B cell (primary cell): ENCODE measurements at regions not wholly inside any gene's neighbourhood (a gene's known extent, or its start where the extent isn't known, plus 50 kb on each side); places are given as distances from the start of the nearest gene placed in this dataset.

Experiments used
- ATAC-seq: fragments of 200-7000 bp; cut with Tn5 transposase; one replicate; pipeline ENCODE4 v1.10.0; 2021; ENCODE audit warnings: low read depth, mild to moderate bottlenecking, moderate number of reproducible peaks, moderate library complexity
- CTCF ChIA-PET: fragments of 350-600 bp; sonication (Branson Sonifier 250); formaldehyde crosslinking; loops from one replicate; lab custom pipeline; 2021; ENCODE audit warnings: antibody characterized with exemption, inconsistent platforms; lab: Charles Lee
- POLR2A ChIA-PET: fragments of 350-600 bp; sonication (Branson Sonifier 250); formaldehyde crosslinking; loops from one replicate; lab custom pipeline; 2021; ENCODE audit warnings: antibody characterized with exemption; lab: Charles Lee
- DNase-seq: peaks from one replicate; pipeline ENCODE4 v3.0.0; 2013
- H2AFZ ChIP-seq: 2 replicates; pipeline ENCODE4 v1.6.1; 2012; ENCODE audit warnings: mild to moderate bottlenecking, low read depth, low read length; ENCODE audit not compliant: insufficient read depth, poor library complexity, severe bottlenecking
- H3K27ac ChIP-seq, 2 donors: 1 replicate in 1 of 2; 2 replicates in 1 of 2; pipeline ENCODE4 v1.5.1; 2012 to 2013; ENCODE audit warnings: low read length in 2 of 2, mild to moderate bottlenecking in 2 of 2, moderate library complexity in 1 of 2
- H3K27me3 ChIP-seq, 4 experiments: fragments of 200-600 bp in 1 of 4; sonication (generic) in 1 of 4; replicated peaks in 1 of 4; 1 replicate in 2 of 4; 2 replicates in 2 of 4; pipeline versions ENCODE4 v1.6.1 to v1.7.0; 2013 to 2016; ENCODE audit warnings: low read length in 3 of 4, mild to moderate bottlenecking in 2 of 4, mixed read lengths in 1 of 4, moderate library complexity in 1 of 4; ENCODE audit not compliant: insufficient read depth in 4 of 4, control insufficient read depth in 3 of 4; ENCODE audit errors: control extremely low read depth in 1 of 4
- H3K36me3 ChIP-seq, 2 experiments: replicated peaks in 1 of 2; 1 replicate in 1 of 2; 2 replicates in 1 of 2; pipeline versions ENCODE4 v1.6.1 to v1.7.1; 2013; ENCODE audit warnings: low read length in 1 of 2; ENCODE audit not compliant: insufficient read depth in 2 of 2, control insufficient read depth in 1 of 2; ENCODE audit errors: control extremely low read depth in 1 of 2, extremely low read depth in 1 of 2
- H3K4me1 ChIP-seq, 2 donors: fragments of 200-600 bp in 1 of 2; sonication (generic) in 1 of 2; 1 replicate in 1 of 2; 2 replicates in 1 of 2; pipeline versions ENCODE4 v1.5.1 to v1.6.1; 2013 to 2017; ENCODE audit warnings: low read length in 2 of 2; ENCODE audit not compliant: control insufficient read depth in 2 of 2, insufficient read depth in 2 of 2
- H3K4me2 ChIP-seq: replicated peaks from 2 replicates; pipeline ENCODE3; 2012; ENCODE audit warnings: mild to moderate bottlenecking, low read depth, low read length; ENCODE audit not compliant: poor library complexity, severe bottlenecking
- H3K4me3 ChIP-seq, 5 experiments: fragments of 200-600 bp in 1 of 5; sonication (generic) in 1 of 5; 1 replicate in 3 of 5; 2 replicates in 2 of 5; pipeline versions ENCODE4 v1.5.1 to v1.7.0; 2011 to 2016; ENCODE audit warnings: low read length in 4 of 5, mild to moderate bottlenecking in 4 of 5, low read depth in 2 of 5, control low read depth in 1 of 5, moderate library complexity in 1 of 5; ENCODE audit not compliant: insufficient read depth in 1 of 5; ENCODE audit errors: control extremely low read depth in 1 of 5, extremely low read depth in 1 of 5
- H3K79me2 ChIP-seq: fragments of 200-600 bp; sonication (generic); one replicate; pipeline ENCODE4 v1.6.0; 2016; ENCODE audit warnings: low read length; ENCODE audit not compliant: control insufficient read depth, insufficient read depth
- H3K9ac ChIP-seq: fragments of 200-600 bp; sonication (generic); 2 replicates; pipeline ENCODE4 v1.6.1; 2017; ENCODE audit warnings: mild to moderate bottlenecking, low read length, moderate library complexity
- H3K9me3 ChIP-seq, 3 donors: one replicate each; pipeline versions ENCODE4 v1.6.1 to v1.7.1; 2013; ENCODE audit warnings: low read length in 2 of 3; ENCODE audit not compliant: control insufficient read depth in 2 of 3, insufficient read depth in 1 of 3; ENCODE audit errors: control extremely low read depth in 1 of 3
- H4K20me1 ChIP-seq: 2 replicates; pipeline ENCODE4 v1.6.0; 2012; ENCODE audit warnings: mild to moderate bottlenecking, low read length; ENCODE audit not compliant: insufficient read depth, control insufficient read depth, poor library complexity, severe bottlenecking
- H3K27ac Mint-ChIP-seq: one replicate; pipeline ENCODE4 v1.8.0; 2021; ENCODE audit warnings: mixed read lengths
- H3K27me3 Mint-ChIP-seq: one replicate; pipeline ENCODE4 v1.8.0; 2021; ENCODE audit warnings: mixed read lengths
- H3K4me1 Mint-ChIP-seq: one replicate; pipeline ENCODE4 v1.8.0; 2021; ENCODE audit warnings: mixed read lengths
- H3K4me3 Mint-ChIP-seq: one replicate; pipeline ENCODE4 v1.8.0; 2021; ENCODE audit warnings: mixed read lengths
- H3K9me3 Mint-ChIP-seq: one replicate; pipeline ENCODE4 v1.8.0; 2022; ENCODE audit warnings: mixed read lengths; ENCODE audit not compliant: insufficient read depth
- CTCF ChIP-seq: fragments of 200-600 bp; IDR thresholded peaks from one replicate; pipeline ENCODE4 v1.8.0; 2022; ENCODE audit warnings: antibody characterized with exemption, mild to moderate bottlenecking
- EZH2 ChIP-seq: IDR thresholded peaks from 2 replicates; pipeline ENCODE4 v1.6.1; 2012; ENCODE audit warnings: borderline replicate concordance, low read depth, mild to moderate bottlenecking, moderate library complexity, low read length; ENCODE audit not compliant: insufficient read depth, poor library complexity, severe bottlenecking
- WGBS: methylation state at CpG from one replicate; pipeline ENCODE4 v1.1.5; 2013; ENCODE audit warnings: missing lambda C conversion rate; ENCODE audit not compliant: insufficient coverage; 5-methylcytosine and 5-hydroxymethylcytosine counted together
- intact Hi-C: fragments of 100-400 bp; cut with micrococcal nuclease; formaldehyde crosslinking; loops from one replicate; pipeline ENCODE4 v1.10.0; 2022

DNA sequence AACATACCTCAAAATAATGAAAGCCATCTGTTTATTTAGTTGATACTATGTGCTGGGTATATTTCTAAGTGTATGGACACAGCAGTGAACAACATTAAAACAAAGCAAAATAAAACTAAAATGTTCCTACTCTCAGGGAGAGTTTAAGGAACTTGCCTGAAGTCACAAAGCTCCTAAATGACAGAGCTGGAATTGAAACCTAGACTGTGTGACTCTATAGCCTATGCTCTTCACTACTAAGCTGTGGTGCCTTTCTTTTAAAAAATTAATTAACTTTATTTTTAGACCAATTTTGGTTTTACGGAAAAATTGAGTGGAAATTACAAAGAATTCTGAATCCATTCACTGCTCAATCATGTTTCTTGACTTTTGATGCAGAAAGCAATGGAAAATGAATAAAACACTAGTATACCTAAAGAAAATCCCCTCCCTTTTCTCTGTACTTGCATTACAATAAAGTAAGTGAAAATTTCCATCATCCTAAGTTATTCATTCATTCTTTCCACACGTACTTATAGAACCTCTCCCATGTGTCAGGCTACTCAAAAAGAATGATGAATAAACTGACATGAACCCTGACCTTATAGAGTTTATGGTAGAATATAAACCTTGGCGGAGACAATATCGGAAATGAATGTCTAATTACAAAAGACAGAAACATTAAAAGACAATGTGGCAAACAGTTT, 189.8 kb upstream of the RBMS3 start:
- H3K79me2 ChIP-seq = no peaks in the 10 kb centered on the region
- Mint-ChIP-seq H3K9me3 (peaks cover 5% of the 10 kb centered on the region), H3K4me1 (no peaks in the 10 kb centered on the region), H3K27me3 (no peaks in the 10 kb centered on the region), H3K4me3 (no peak overlapping the region), H3K27ac (no peak overlapping the region)
- H3K4me2 ChIP-seq = no peak overlapping the region
- H3K27ac ChIP-seq = no peak overlapping the region
- H3K9me3 ChIP-seq = peaks cover 0 to 4% (median 0%) of the 10 kb centered on the region in 3 donors
- no peak overlapping the region for H3K9ac ChIP-seq
- CTCF ChIA-PET = no interaction called here
- H2AFZ ChIP-seq = no peak overlapping the region
- TF ChIP-seq CTCF (no peak), EZH2 (no peak)
- H4K20me1 ChIP-seq = no peaks in the 10 kb centered on the region
- intact Hi-C loops = no loop called here
- no CpG with 5 or more reads among the region's 4 CpGs for WGBS
- no peaks in the 10 kb centered on the region for H3K4me1 ChIP-seq
- ATAC-seq (no peak), DNase-seq (no peak)
- H3K36me3 ChIP-seq = no peaks in the 10 kb centered on the region
- H3K4me3 ChIP-seq = no peak overlapping the region
- H3K27me3 ChIP-seq = no peaks in the 10 kb centered on the region
- POLR2A ChIA-PET = no interaction called here

GRCh38 chr3:29091599-29092189, 189.2 kb upstream of the RBMS3 start:
- no peak overlapping the region for H3K4me3 ChIP-seq
- no peak for TF ChIP-seq EZH2
- TF ChIP-seq CTCF = no peak
- H3K4me2 ChIP-seq = no peak overlapping the region
- no peaks in the 10 kb centered on the region for H3K27me3 Mint-ChIP-seq
- DNase-seq = no peak
- H3K27ac Mint-ChIP-seq = no peak overlapping the region
- H3K79me2 ChIP-seq = no peaks in the 10 kb centered on the region
- peaks cover 4% of the 10 kb centered on the region for H3K9me3 Mint-ChIP-seq
- no peak overlapping the region for H3K9ac ChIP-seq
- no peak for ATAC-seq
- WGBS = 45% methylated on average over 2 of the region's 2 CpGs
- H3K9me3 ChIP-seq = peaks cover 0 to 4% (median 0%) of the 10 kb centered on the region in 3 donors
- no peaks in the 10 kb centered on the region for H4K20me1 ChIP-seq
- no peak overlapping the region for H3K27ac ChIP-seq
- ChIA-PET CTCF (no interaction called here), POLR2A (no interaction called here)
- H2AFZ ChIP-seq = no peak overlapping the region
- intact Hi-C loops = no loop called here
- no peak overlapping the region for H3K4me3 Mint-ChIP-seq
- no peaks in the 10 kb centered on the region for H3K27me3 ChIP-seq
- no peaks in the 10 kb centered on the region for H3K4me1 ChIP-seq
- no peaks in the 10 kb centered on the region for H3K4me1 Mint-ChIP-seq
- H3K36me3 ChIP-seq = no peaks in the 10 kb centered on the region
